ENCODE measurements at regions not wholly inside any gene's neighbourhood (a gene's known extent, or its start where the extent isn't known, plus 50 kb on each side); places are given as distances from the start of the nearest gene placed in this dataset.
"Not testable (repeated sequence)": the region's sequence is repeated elsewhere in the genome, so short reads cannot be mapped to it uniquely, and the experiment has no call there.

GRCh38 chr6:22372922-22373321 lies 76.1 kb upstream of the PRL start:
- DNase-seq (no peak), ATAC-seq (ENCODE audit: low read depth) (no peak)
- Mint-ChIP-seq H3K36me3 (no peaks in the 10 kb centered on the region), H3K9me3 (peaks cover 8% of the 10 kb centered on the region), H3K27ac (no peak overlapping the region), H3K27me3 (no peaks in the 10 kb centered on the region), H3K4me3 (no peak overlapping the region), H3K4me1 (no peaks in the 10 kb centered on the region)
- POLR2A ChIA-PET = no interaction called here

- ATAC-seq (ENCODE audit: low read depth); H3K4me3 Mint-ChIP-seq; H3K4me1 Mint-ChIP-seq; H3K36me3 Mint-ChIP-seq; H3K9me3 Mint-ChIP-seq; DNase-seq; H3K27ac Mint-ChIP-seq; POLR2A ChIA-PET; H3K27me3 Mint-ChIP-seq: not testable (repeated sequence)
These were observed 78.1 kb upstream of the PRL start for GRCh38 chr6:22374950-22375349.

- H3K27me3 Mint-ChIP-seq; ATAC-seq (ENCODE audit: low read depth); POLR2A ChIA-PET; H3K9me3 Mint-ChIP-seq; DNase-seq; H3K27ac Mint-ChIP-seq; H3K4me1 Mint-ChIP-seq; H3K36me3 Mint-ChIP-seq; H3K4me3 Mint-ChIP-seq: not testable (repeated sequence)
These were observed 79.5 kb upstream of the PRL start for GRCh38 chr6:22376293-22376692.

GRCh38 chr6:22378536-22378935 lies 81.7 kb upstream of the PRL start:
- H3K27ac Mint-ChIP-seq; H3K27me3 Mint-ChIP-seq; H3K4me1 Mint-ChIP-seq; ATAC-seq (ENCODE audit: low read depth); H3K9me3 Mint-ChIP-seq; DNase-seq; H3K36me3 Mint-ChIP-seq; H3K4me3 Mint-ChIP-seq; POLR2A ChIA-PET: not testable (repeated sequence)

- Mint-ChIP-seq H3K4me3 (no peak overlapping the region), H3K4me1 (no peaks in the 10 kb centered on the region), H3K9me3 (peaks cover 6% of the 10 kb centered on the region), H3K27me3 (no peaks in the 10 kb centered on the region), H3K27ac (no peak overlapping the region), H3K36me3 (no peaks in the 10 kb centered on the region)
- DNase-seq (no peak), ATAC-seq (ENCODE audit: low read depth) (no peak)
- POLR2A ChIA-PET = no interaction called here
These were observed 83.4 kb upstream of the PRL start for GRCh38 chr6:22380236-22380635.

- H3K27ac Mint-ChIP-seq = no peak overlapping the region
- H3K36me3 Mint-ChIP-seq = no peaks in the 10 kb centered on the region
- no peak overlapping the region for H3K4me3 Mint-ChIP-seq
- DNase-seq = no peak
- H3K27me3 Mint-ChIP-seq = no peaks in the 10 kb centered on the region
- POLR2A ChIA-PET = no interaction called here
- H3K4me1 Mint-ChIP-seq = no peaks in the 10 kb centered on the region
- H3K9me3 Mint-ChIP-seq = peaks cover 8% of the 10 kb centered on the region
- ATAC-seq (ENCODE audit: low read depth) = no peak
These were observed 85.2 kb upstream of the PRL start for GRCh38 chr6:22381845-22382544.

GRCh38 chr6:22383016-22383415 lies 86.2 kb upstream of the PRL start:
- POLR2A ChIA-PET = no interaction called here
- DNase-seq (no peak), ATAC-seq (ENCODE audit: low read depth) (no peak)
- Mint-ChIP-seq H3K27me3 (no peaks in the 10 kb centered on the region), H3K4me3 (no peak overlapping the region), H3K4me1 (no peaks in the 10 kb centered on the region), H3K27ac (no peak overlapping the region), H3K9me3 (peaks cover 5% of the 10 kb centered on the region), H3K36me3 (no peaks in the 10 kb centered on the region)

- Mint-ChIP-seq H3K4me1 (no peaks in the 10 kb centered on the region), H3K9me3 (peaks cover 2% of the 10 kb centered on the region), H3K4me3 (no peak overlapping the region), H3K27me3 (no peaks in the 10 kb centered on the region), H3K27ac (no peak overlapping the region), H3K36me3 (no peaks in the 10 kb centered on the region)
- DNase-seq (no peak), ATAC-seq (ENCODE audit: low read depth) (no peak)
- POLR2A ChIA-PET = no interaction called here
These were observed 95.9 kb upstream of the PRL start for GRCh38 chr6:22392711-22393110.

- Mint-ChIP-seq H3K9me3 (no peaks in the 10 kb centered on the region), H3K27me3 (no peaks in the 10 kb centered on the region), H3K36me3 (no peaks in the 10 kb centered on the region), H3K4me1 (no peaks in the 10 kb centered on the region), H3K27ac (no peak overlapping the region), H3K4me3 (no peak overlapping the region)
- ATAC-seq (ENCODE audit: low read depth) (no peak), DNase-seq (no peak)
- POLR2A ChIA-PET = no interaction called here
These were observed 97.9 kb upstream of the PRL start for GRCh38 chr6:22394691-22395090.

- no peak for ATAC-seq (ENCODE audit: low read depth)
- H3K4me1 Mint-ChIP-seq = no peaks in the 10 kb centered on the region
- H3K4me3 Mint-ChIP-seq = no peak overlapping the region
- DNase-seq = no peak
- H3K36me3 Mint-ChIP-seq = no peaks in the 10 kb centered on the region
- H3K9me3 Mint-ChIP-seq = no peaks in the 10 kb centered on the region
- H3K27ac Mint-ChIP-seq = no peak overlapping the region
- POLR2A ChIA-PET = no interaction called here
- H3K27me3 Mint-ChIP-seq = no peaks in the 10 kb centered on the region
These were observed 102.9 kb upstream of the PRL start for GRCh38 chr6:22399693-22400092.

- H3K9me3 Mint-ChIP-seq = no peaks in the 10 kb centered on the region
- no peak for DNase-seq
- H3K4me1 Mint-ChIP-seq = no peaks in the 10 kb centered on the region
- H3K27me3 Mint-ChIP-seq = no peaks in the 10 kb centered on the region
- H3K4me3 Mint-ChIP-seq = no peak overlapping the region
- no peak overlapping the region for H3K27ac Mint-ChIP-seq
- ATAC-seq (ENCODE audit: low read depth) = no peak
- POLR2A ChIA-PET = no interaction called here
- H3K36me3 Mint-ChIP-seq = no peaks in the 10 kb centered on the region
These were observed 104.4 kb upstream of the PRL start for GRCh38 chr6:22401206-22401605.

GRCh38 chr6:22401932-22402331 lies 105.1 kb upstream of the PRL start:
- POLR2A ChIA-PET = no interaction called here
- H3K4me3 Mint-ChIP-seq = no peak overlapping the region
- no peaks in the 10 kb centered on the region for H3K27me3 Mint-ChIP-seq
- DNase-seq (no peak), ATAC-seq (ENCODE audit: low read depth) (no peak)
- H3K36me3 Mint-ChIP-seq = no peaks in the 10 kb centered on the region
- H3K9me3 Mint-ChIP-seq = no peaks in the 10 kb centered on the region
- no peaks in the 10 kb centered on the region for H3K4me1 Mint-ChIP-seq
- no peak overlapping the region for H3K27ac Mint-ChIP-seq

- DNase-seq = no peak
- no peak for ATAC-seq (ENCODE audit: low read depth)
- no peak overlapping the region for H3K4me3 Mint-ChIP-seq
- no peaks in the 10 kb centered on the region for H3K36me3 Mint-ChIP-seq
- no peaks in the 10 kb centered on the region for H3K9me3 Mint-ChIP-seq
- H3K27me3 Mint-ChIP-seq = peaks cover 3% of the 10 kb centered on the region
- POLR2A ChIA-PET = no interaction called here
- no peaks in the 10 kb centered on the region for H3K4me1 Mint-ChIP-seq
- H3K27ac Mint-ChIP-seq = no peak overlapping the region
These were observed 112.7 kb upstream of the PRL start for GRCh38 chr6:22409486-22409885.

GRCh38 chr6:22411376-22412105 lies 114.7 kb upstream of the PRL start:
- peaks cover 3% of the 10 kb centered on the region for H3K27me3 Mint-ChIP-seq
- POLR2A ChIA-PET = no interaction called here

More at GRCh38 chr6:22411376-22412105, 114.7 kb upstream of the PRL start:
- Mint-ChIP-seq H3K27ac (no peak overlapping the region), H3K4me1 (no peaks in the 10 kb centered on the region), H3K9me3 (no peaks in the 10 kb centered on the region), H3K4me3 (no peak overlapping the region), H3K36me3 (no peaks in the 10 kb centered on the region)
- ATAC-seq (ENCODE audit: low read depth) = no peak
- DNase-seq = no peak
